Transverse colon (tissue), 4 donors: ENCODE measurements at regions not wholly inside any gene's neighbourhood (a gene's known extent, or its start where the extent isn't known, plus 50 kb on each side); places are given as distances from the start of the nearest gene placed in this dataset.

Experiments
- DNase-seq: peaks from one replicate; pipeline ENCODE4 v3.0.0-alpha.2; 2019
- H3K27ac ChIP-seq, 4 donors: fragments of 200-600 bp; sonication (generic); 2 replicates each; pipeline ENCODE4 v1.5.1; 2016 to 2018; ENCODE audit warnings: inconsistent platforms in 4 of 4
- H3K27me3 ChIP-seq: fragments of 200-600 bp; sonication (generic); 2 replicates; pipeline ENCODE4 v1.5.1; 2017; ENCODE audit warnings: inconsistent platforms
- H3K36me3 ChIP-seq, 4 donors: fragments of 200-600 bp; sonication (generic); 2 replicates each; pipeline ENCODE4 v1.5.1; 2017 to 2019; ENCODE audit warnings: inconsistent platforms in 4 of 4
- H3K4me1 ChIP-seq, 4 donors: fragments of 200-600 bp; sonication (generic); 2 replicates each; pipeline ENCODE4 v1.5.1; 2017 to 2020; ENCODE audit warnings: inconsistent platforms in 4 of 4
- H3K4me3 ChIP-seq, 4 donors: fragments of 200-600 bp; sonication (generic); 1 replicate in 1 of 4; 2 replicates in 3 of 4; pipeline versions ENCODE4 v1.5.1 to v1.6.1; 2017 to 2019; ENCODE audit warnings: inconsistent platforms in 4 of 4
- H3K9me3 ChIP-seq, 2 donors: fragments of 200-600 bp; sonication (generic); 2 replicates each; pipeline ENCODE4 v1.5.1; 2017 to 2019; ENCODE audit warnings: inconsistent platforms in 2 of 2
- EP300 ChIP-seq: sonication (generic); formaldehyde crosslinking; IDR thresholded peaks from one replicate; pipeline ENCODE4 v1.6.1; 2017; ENCODE audit warnings: antibody characterized with exemption, low read depth
- POLR2A ChIP-seq: fragments of 450-650 bp; IDR thresholded peaks from one replicate; pipeline ENCODE4 v1.6.1; 2016; ENCODE audit warnings: antibody characterized with exemption, mild to moderate bottlenecking, moderate library complexity
- POLR2AphosphoS5 ChIP-seq, 3 donors: sonication (generic); formaldehyde crosslinking; IDR thresholded peaks; one replicate each; pipeline ENCODE4 v1.6.1; 2016; ENCODE audit warnings: antibody characterized with exemption in 3 of 3
- WGBS, 2 donors: methylation state at CpG; one replicate each; pipeline ENCODE4 v1.1.5; 2018; ENCODE audit warnings: low coverage in 1 of 2; 5-methylcytosine and 5-hydroxymethylcytosine counted together
- in situ Hi-C, 4 donors: fragments of 200-750 bp; cut with MboI; loops; one replicate each; pipeline versions ENCODE4 v1.15.0 to v1.15.1; 2017; ENCODE audit warnings: low sequenced_read_pairs in 3 of 4, low pct_ligation_motif_present in 1 of 4, low pct_unique_long_range_greater_than_20kb in 1 of 4
- intact Hi-C: fragments of 100-400 bp; cut with DNase I; formaldehyde crosslinking; loops from one replicate; pipeline ENCODE4 v1.15.1; 2023; ENCODE audit warnings: low total_unique reads
- TF ChIP-seq, protein P1 (sequence below), 5 experiments: fragments of 200-600 bp in 3 of 5; fragments of 450-650 bp in 2 of 5; sonication (generic) in 3 of 5; IDR thresholded peaks; 1 replicate in 2 of 5; 2 replicates in 3 of 5; pipeline ENCODE4 v1.5.1; 2016 to 2017; ENCODE audit warnings: antibody characterized with exemption in 5 of 5, inconsistent platforms in 3 of 5, mild to moderate bottlenecking in 2 of 5, moderate library complexity in 1 of 5

- intact Hi-C loops (no loop called here), in situ Hi-C loops (no loop called here)
- no peak overlapping the region for H3K27ac ChIP-seq
- H3K9me3 ChIP-seq = peaks cover 0 to 7% of the 10 kb centered on the region in 2 donors
- H3K4me1 ChIP-seq = peaks cover 0 to 13% (median 0%) of the 10 kb centered on the region in 4 donors
- no peak for DNase-seq
- no peak overlapping the region for H3K4me3 ChIP-seq
- TF ChIP-seq, protein P1, sequence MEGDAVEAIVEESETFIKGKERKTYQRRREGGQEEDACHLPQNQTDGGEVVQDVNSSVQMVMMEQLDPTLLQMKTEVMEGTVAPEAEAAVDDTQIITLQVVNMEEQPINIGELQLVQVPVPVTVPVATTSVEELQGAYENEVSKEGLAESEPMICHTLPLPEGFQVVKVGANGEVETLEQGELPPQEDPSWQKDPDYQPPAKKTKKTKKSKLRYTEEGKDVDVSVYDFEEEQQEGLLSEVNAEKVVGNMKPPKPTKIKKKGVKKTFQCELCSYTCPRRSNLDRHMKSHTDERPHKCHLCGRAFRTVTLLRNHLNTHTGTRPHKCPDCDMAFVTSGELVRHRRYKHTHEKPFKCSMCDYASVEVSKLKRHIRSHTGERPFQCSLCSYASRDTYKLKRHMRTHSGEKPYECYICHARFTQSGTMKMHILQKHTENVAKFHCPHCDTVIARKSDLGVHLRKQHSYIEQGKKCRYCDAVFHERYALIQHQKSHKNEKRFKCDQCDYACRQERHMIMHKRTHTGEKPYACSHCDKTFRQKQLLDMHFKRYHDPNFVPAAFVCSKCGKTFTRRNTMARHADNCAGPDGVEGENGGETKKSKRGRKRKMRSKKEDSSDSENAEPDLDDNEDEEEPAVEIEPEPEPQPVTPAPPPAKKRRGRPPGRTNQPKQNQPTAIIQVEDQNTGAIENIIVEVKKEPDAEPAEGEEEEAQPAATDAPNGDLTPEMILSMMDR (IDR thresholded peaks at IDR 0.05) = no peak
- TF ChIP-seq POLR2A (no peak), POLR2AphosphoS5 (IDR thresholded peaks at IDR 0.05) (no peak)
- peaks cover 2% of the 10 kb centered on the region for H3K27me3 ChIP-seq
- no peaks in the 10 kb centered on the region for H3K36me3 ChIP-seq
- 33 to 50% methylated on average over 9 to 11 of the region's 11 CpGs for WGBS, 2 donors
Observed at GRCh38 chr22:48138855-48139254, 1376.4 kb downstream of the TBC1D22A start.

- H3K4me3 ChIP-seq = no peak overlapping the region
- in situ Hi-C loops = no loop called here
- H3K4me1 ChIP-seq = peaks cover 0 to 13% (median 0%) of the 10 kb centered on the region in 4 donors
- DNase-seq = no peak
- peaks cover 0 to 7% of the 10 kb centered on the region in 2 donors for H3K9me3 ChIP-seq
- intact Hi-C loops = no loop called here
- H3K27ac ChIP-seq = no peak overlapping the region
- TF ChIP-seq POLR2AphosphoS5 (IDR thresholded peaks at IDR 0.05) = no peak
- H3K27me3 ChIP-seq = no peaks in the 10 kb centered on the region
- WGBS, 2 donors = 12 to 29% methylated on average over 3 of the region's 3 CpGs
- no peaks in the 10 kb centered on the region for H3K36me3 ChIP-seq
Observed at GRCh38 chr22:48138427-48138826, 1376.0 kb downstream of the TBC1D22A start.

GRCh38 chr22:48137640-48138039 is 1375.2 kb downstream of the TBC1D22A start:
- H3K9me3 ChIP-seq = peaks cover 0 to 4% of the 10 kb centered on the region in 2 donors
- no peak for DNase-seq
- H3K36me3 ChIP-seq = no peaks in the 10 kb centered on the region
- TF ChIP-seq POLR2AphosphoS5 (IDR thresholded peaks at IDR 0.05) (no peak), EP300 (no peak), POLR2A (no peak)
- TF ChIP-seq, protein P1 (IDR thresholded peaks at IDR 0.05) = no peak
- intact Hi-C loops = no loop called here
- H3K4me3 ChIP-seq = no peak overlapping the region
- no peaks in the 10 kb centered on the region for H3K27me3 ChIP-seq
- 46 to 57% methylated on average over 6 to 10 of the region's 10 CpGs for WGBS, 2 donors
- in situ Hi-C loops = no loop called here
- peaks cover 0 to 13% (median 0%) of the 10 kb centered on the region in 4 donors for H3K4me1 ChIP-seq
- H3K27ac ChIP-seq = no peak overlapping the region

- H3K36me3 ChIP-seq = no peaks in the 10 kb centered on the region
- no peak overlapping the region for H3K4me3 ChIP-seq
- H3K27ac ChIP-seq = no peak overlapping the region
- TF ChIP-seq EP300 = no peak
- no peak for TF ChIP-seq POLR2AphosphoS5 (IDR thresholded peaks at IDR 0.05)
- TF ChIP-seq, protein P1 (IDR thresholded peaks at IDR 0.05) = no peak
- TF ChIP-seq POLR2A = no peak
- H3K9me3 ChIP-seq = peaks cover 0 to 4% of the 10 kb centered on the region in 2 donors
- intact Hi-C loops (no loop called here), in situ Hi-C loops (no loop called here)
- H3K4me1 ChIP-seq = peaks cover 0 to 13% (median 0%) of the 10 kb centered on the region in 4 donors
- no peaks in the 10 kb centered on the region for H3K27me3 ChIP-seq
- 80 to 83% methylated on average over 8 of the region's 8 CpGs for whole genome bisulfite sequencing, 2 donors
- no peak for DNase-seq
Observed at GRCh38 chr22:48135592-48135991, 1373.1 kb downstream of the TBC1D22A start.

- in situ Hi-C loops (no loop called here), intact Hi-C loops (no loop called here)
- no peak for DNase-seq
- H3K36me3 ChIP-seq = no peaks in the 10 kb centered on the region
- no peaks in the 10 kb centered on the region for H3K4me1 ChIP-seq
- peaks cover 15% of the 10 kb centered on the region for H3K27me3 ChIP-seq
- no peak overlapping the region for H3K4me3 ChIP-seq
- H3K27ac ChIP-seq = no peak overlapping the region
- peaks cover 0 to 5% of the 10 kb centered on the region in 2 donors for H3K9me3 ChIP-seq
- WGBS, 2 donors = 37 to 52% methylated on average over 2 to 3 of the region's 3 CpGs
- TF ChIP-seq POLR2A = no peak
- no peak for TF ChIP-seq POLR2AphosphoS5 (IDR thresholded peaks at IDR 0.05)
- TF ChIP-seq, protein P1 (IDR thresholded peaks at IDR 0.05) = no peak
- no peak for TF ChIP-seq EP300
Observed at GRCh38 chr22:48125416-48125815, 1363.0 kb downstream of the TBC1D22A start.
